ENCODE measurements at regions not wholly inside any gene's neighbourhood (a gene's known extent, or its start where the extent isn't known, plus 50 kb on each side); places are given as distances from the start of the nearest gene placed in this dataset.

DNA sequence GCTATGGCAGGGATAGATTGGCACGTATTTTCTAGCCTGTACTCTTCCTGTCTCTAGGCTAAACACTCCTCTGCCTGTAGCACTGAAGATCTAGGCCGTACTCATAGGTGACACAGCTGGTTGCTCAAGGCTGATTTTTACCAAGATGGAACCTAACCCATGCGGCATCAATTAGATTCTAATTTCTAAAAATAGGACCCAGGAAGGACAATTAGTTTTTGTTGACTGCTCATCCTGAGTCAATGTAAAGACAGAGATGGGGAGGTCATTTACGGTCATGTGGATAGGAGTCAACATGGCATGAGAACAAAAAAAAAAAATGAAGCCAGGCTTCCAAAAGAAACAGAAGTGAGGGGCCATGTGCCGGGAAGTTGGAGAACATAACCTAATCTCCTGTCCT, 360.7 kb upstream of the ETAA1 start:
- no peak for TF ChIP-seq SP2 (tag by site-specific recombination; IDR thresholded peaks at IDR 0.05)
- TF ChIP-seq CTCF (tag by site-specific recombination; IDR thresholded peaks at IDR 0.05) = no peak
- TF ChIP-seq BCL11B (tag by site-specific recombination; IDR thresholded peaks at IDR 0.05; ENCODE audit: low read depth) = no peak
- TF ChIP-seq ATF2 (tag by site-specific recombination; IDR thresholded peaks at IDR 0.05; ENCODE audit: low read depth) = no peak
- TF ChIP-seq ZFP69B (tag by site-specific recombination; IDR thresholded peaks at IDR 0.05) = no peak
- no peak for TF ChIP-seq SP3 (tag by site-specific recombination; IDR thresholded peaks at IDR 0.05)
- no peak for TF ChIP-seq ZNF433 (tag by site-specific recombination; IDR thresholded peaks at IDR 0.05; ENCODE audit: low read depth)
- TF ChIP-seq, protein P1, sequence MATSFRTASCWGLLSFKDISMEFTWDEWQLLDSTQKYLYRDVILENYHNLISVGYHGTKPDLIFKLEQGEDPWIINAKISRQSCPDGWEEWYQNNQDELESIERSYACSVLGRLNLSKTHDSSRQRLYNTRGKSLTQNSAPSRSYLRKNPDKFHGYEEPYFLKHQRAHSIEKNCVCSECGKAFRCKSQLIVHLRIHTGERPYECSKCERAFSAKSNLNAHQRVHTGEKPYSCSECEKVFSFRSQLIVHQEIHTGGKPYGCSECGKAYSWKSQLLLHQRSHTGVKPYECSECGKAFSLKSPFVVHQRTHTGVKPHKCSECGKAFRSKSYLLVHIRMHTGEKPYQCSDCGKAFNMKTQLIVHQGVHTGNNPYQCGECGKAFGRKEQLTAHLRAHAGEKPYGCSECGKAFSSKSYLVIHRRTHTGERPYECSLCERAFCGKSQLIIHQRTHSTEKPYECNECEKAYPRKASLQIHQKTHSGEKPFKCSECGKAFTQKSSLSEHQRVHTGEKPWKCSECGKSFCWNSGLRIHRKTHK (tag by site-specific recombination; IDR thresholded peaks at IDR 0.05) = no peak
- no peak for TF ChIP-seq ZNF16 (tag by site-specific recombination; IDR thresholded peaks at IDR 0.05; ENCODE audit: low read depth)
- TF ChIP-seq, protein P2, sequence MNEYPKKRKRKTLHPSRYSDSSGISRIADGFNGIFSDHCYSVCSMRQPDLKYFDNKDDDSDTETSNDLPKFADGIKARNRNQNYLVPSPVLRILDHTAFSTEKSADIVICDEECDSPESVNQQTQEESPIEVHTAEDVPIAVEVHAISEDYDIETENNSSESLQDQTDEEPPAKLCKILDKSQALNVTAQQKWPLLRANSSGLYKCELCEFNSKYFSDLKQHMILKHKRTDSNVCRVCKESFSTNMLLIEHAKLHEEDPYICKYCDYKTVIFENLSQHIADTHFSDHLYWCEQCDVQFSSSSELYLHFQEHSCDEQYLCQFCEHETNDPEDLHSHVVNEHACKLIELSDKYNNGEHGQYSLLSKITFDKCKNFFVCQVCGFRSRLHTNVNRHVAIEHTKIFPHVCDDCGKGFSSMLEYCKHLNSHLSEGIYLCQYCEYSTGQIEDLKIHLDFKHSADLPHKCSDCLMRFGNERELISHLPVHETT (tag by site-specific recombination; IDR thresholded peaks at IDR 0.05) = no peak
- no peak for TF ChIP-seq GLI4 (tag by site-specific recombination; IDR thresholded peaks at IDR 0.05)
- TF ChIP-seq SP7 (tag by site-specific recombination; IDR thresholded peaks at IDR 0.05) = no peak
